GM19035 (cell line): ENCODE measurements at regions not wholly inside any gene's neighbourhood (a gene's known extent, or its start where the extent isn't known, plus 50 kb on each side); places are given as distances from the start of the nearest gene placed in this dataset.

Source experiments
- ATAC-seq: cut with Tn5 transposase; IDR thresholded peaks from one replicate; pipeline ENCODE4 v1.9.1; 2021; ENCODE audit not compliant: unreplicated experiment

- ATAC-seq = no peak
These were observed 460.0 kb downstream of the FUT8 start for GRCh38 chr14:65872536-65872935.

- ATAC-seq = no peak
These were observed 464.6 kb downstream of the FUT8 start for GRCh38 chr14:65877166-65877565.

GRCh38 chr14:65877624-65878023 is 465.1 kb downstream of the FUT8 start:
- ATAC-seq = no peak

GRCh38 chr14:65878586-65878985 is 466.1 kb downstream of the FUT8 start:
- no peak for ATAC-seq

- ATAC-seq = no peak
These were observed 466.9 kb downstream of the FUT8 start for GRCh38 chr14:65879248-65880009.

GRCh38 chr14:65880507-65880906 is 468.0 kb downstream of the FUT8 start:
- no peak for ATAC-seq

- no peak for ATAC-seq
These were observed 469.1 kb downstream of the FUT8 start for GRCh38 chr14:65881642-65882041.

GRCh38 chr14:65888677-65889076 is 476.1 kb downstream of the FUT8 start:
- no peak for ATAC-seq

GRCh38 chr14:65892315-65892714 is 479.8 kb downstream of the FUT8 start:
- ATAC-seq = no peak

- ATAC-seq = no peak
These were observed 487.6 kb downstream of the FUT8 start for GRCh38 chr14:65900164-65900563.

GRCh38 chr14:65901595-65901994 is 489.1 kb downstream of the FUT8 start:
- no peak for ATAC-seq

- ATAC-seq = no peak
These were observed 492.5 kb downstream of the FUT8 start for GRCh38 chr14:65904988-65905387.

GRCh38 chr14:65906344-65906743 is 493.8 kb downstream of the FUT8 start:
- no peak for ATAC-seq

GRCh38 chr14:65906948-65907347 is 494.4 kb downstream of the FUT8 start:
- no peak for ATAC-seq

- ATAC-seq = no peak
These were observed 497.7 kb downstream of the FUT8 start for GRCh38 chr14:65910108-65910786.

- ATAC-seq = no peak
These were observed 502.6 kb downstream of the FUT8 start for GRCh38 chr14:65915125-65915524.

- no peak for ATAC-seq
These were observed 503.5 kb downstream of the FUT8 start for GRCh38 chr14:65916055-65916454.

- ATAC-seq = no peak
These were observed 508.5 kb downstream of the FUT8 start for GRCh38 chr14:65920996-65921395.

- no peak for ATAC-seq
These were observed 509.6 kb downstream of the FUT8 start for GRCh38 chr14:65922142-65922541.

GRCh38 chr14:65926504-65926903 is 514.0 kb downstream of the FUT8 start:
- ATAC-seq = no peak

- ATAC-seq = no peak
These were observed 514.6 kb downstream of the FUT8 start for GRCh38 chr14:65926935-65927700.

- no peak for ATAC-seq
These were observed 515.4 kb downstream of the FUT8 start for GRCh38 chr14:65927931-65928356.
